ENCODE measurements at regions not wholly inside any gene's neighbourhood (a gene's known extent, or its start where the extent isn't known, plus 50 kb on each side); places are given as distances from the start of the nearest gene placed in this dataset.

GRCh38 chr17:70314096-70314495 is 144.8 kb downstream of the KCNJ2 start:
- H4K5ac ChIP-seq (ENCODE audit: insufficient read length, low read depth, low read length) = no peak overlapping the region
- no peak overlapping the region for H2AK5ac ChIP-seq (ENCODE audit: low read depth, low read length)
- no peak overlapping the region for H2AFZ ChIP-seq (ENCODE audit: low read length)
- H2BK15ac ChIP-seq (ENCODE audit: low read length) = no peak overlapping the region
- no peak overlapping the region for H2BK20ac ChIP-seq (ENCODE audit: low read length)
- H2BK12ac ChIP-seq (ENCODE audit: low read depth, low read length) = no peak overlapping the region
- H3K79me2 ChIP-seq (ENCODE audit: control insufficient read depth in 1 of 2, insufficient read depth in 2 of 2, low read length in 2 of 2) = no peaks in the 10 kb centered on the region
- H4K91ac ChIP-seq (replicated peaks; ENCODE audit: insufficient read length, low read length) = no peak overlapping the region
- H3K4me3 ChIP-seq (ENCODE audit: extremely low read depth in 1 of 4, insufficient read depth in 2 of 4, low read depth in 3 of 4, low read length in 4 of 4) = no peak overlapping the region
- no peak overlapping the region for H3K14ac ChIP-seq (ENCODE audit: insufficient read length)
- H3K23me2 ChIP-seq (ENCODE audit: low read depth, low read length) = no peaks in the 10 kb centered on the region
- no peak overlapping the region for H3K56ac ChIP-seq (replicated peaks; ENCODE audit: insufficient read length, low read depth, low read length)
- H3K4me1 ChIP-seq (replicated peaks in 1 of 4; ENCODE audit: control insufficient read depth in 3 of 4, insufficient read depth in 4 of 4, low read length in 3 of 4) = no peaks in the 10 kb centered on the region
- H4K8ac ChIP-seq (ENCODE audit: extremely low read depth, insufficient read depth, low read length) = no peak overlapping the region
- H2BK120ac ChIP-seq (replicated peaks; ENCODE audit: low read depth, low read length) = no peak overlapping the region
- no peak for TF ChIP-seq GABPA (IDR thresholded peaks at IDR 0.05; ENCODE audit: borderline replicate concordance, insufficient read depth, low read length)
- TF ChIP-seq POLR2AphosphoS5 (IDR thresholded peaks at IDR 0.05; ENCODE audit: low read depth, low read length) = no peak
- TF ChIP-seq SIRT6 (IDR thresholded peaks at IDR 0.05; ENCODE audit: low read length) = no peak
- TF ChIP-seq RNF2 (IDR thresholded peaks at IDR 0.05; ENCODE audit: borderline replicate concordance, low read depth, low read length, missing control alignments, poor library complexity, severe bottlenecking) = no peak
- H2BK5ac ChIP-seq (ENCODE audit: low read depth, low read length) = no peak overlapping the region
- no peaks in the 10 kb centered on the region for H3K9me3 ChIP-seq (ENCODE audit: insufficient read depth in 2 of 2, low read depth in 1 of 2, low read length in 1 of 2)
- H3K27ac ChIP-seq (ENCODE audit: low read depth, low read length) = no peak overlapping the region
- no peak overlapping the region for H3K18ac ChIP-seq (ENCODE audit: extremely low read depth, low read length)
- no peaks in the 10 kb centered on the region for H3K27me3 ChIP-seq (replicated peaks in 1 of 4; ENCODE audit: control insufficient read depth in 3 of 4, extremely low read depth in 1 of 4, insufficient read depth in 3 of 4, low read length in 3 of 4)
- DNase-seq (ENCODE audit: low read depth in 1 of 2, low spot score in 2 of 2) = no peak
- ChIA-PET CTCF (ENCODE audit: partially characterized antibody) (no interaction called here), POLR2A (ENCODE audit: partially characterized antibody) (interaction anchor here (0.6 kb wide), 1 partner anchor 94 kb away, joined by 3 read pairs; no protein-coding TSS in a partner anchor)
- no peak overlapping the region for H3K9ac ChIP-seq (replicated peaks in 1 of 4; ENCODE audit: extremely low read depth in 1 of 4, low read depth in 3 of 4, low read length in 3 of 4)
- H3K4me2 ChIP-seq (ENCODE audit: insufficient read depth in 1 of 2, low read depth in 2 of 2, low read length in 2 of 2) = no peak overlapping the region
- WGBS, 2 experiments (ENCODE audit: extremely low coverage in 1 of 2, insufficient coverage in 1 of 2, insufficient read length in 1 of 2, insufficient replicate concordance in 2 of 2, low coverage in 1 of 2, low lambda C conversion rate in 2 of 2, missing lambda C conversion rate in 1 of 2) = 100% methylated on average over 2 of the region's 2 CpGs; no CpG with 5 or more reads in 1 of the 2 experiments
- H4K20me1 ChIP-seq (replicated peaks in 1 of 2; ENCODE audit: control insufficient read depth in 1 of 2, insufficient read depth in 2 of 2, low read length in 2 of 2) = no peaks in the 10 kb centered on the region
- no peaks in the 10 kb centered on the region for H3K36me3 ChIP-seq (ENCODE audit: control insufficient read depth in 2 of 4, insufficient read depth in 4 of 4, low read length in 3 of 4)
- FAIRE-seq = no peak
- no peak overlapping the region for H3K23ac ChIP-seq (ENCODE audit: insufficient read length)
- no peak overlapping the region for H3K4ac ChIP-seq (replicated peaks; ENCODE audit: insufficient read length, low read depth, low read length)
- no peaks in the 10 kb centered on the region for H3K79me1 ChIP-seq (ENCODE audit: low read depth, low read length)
